AG09319 (cell line): ENCODE measurements at regions not wholly inside any gene's neighbourhood (a gene's known extent, or its start where the extent isn't known, plus 50 kb on each side); places are given as distances from the start of the nearest gene placed in this dataset.

Experiments used
- DNase-seq: peaks from one replicate; pipeline ENCODE4 v3.0.0-alpha.2; 2010; ENCODE audit warnings: low read depth; ENCODE audit errors: extremely low read depth
- TF ChIP-seq, protein P1 (sequence below): IDR thresholded peaks from 2 replicates; pipeline ENCODE4 v1.5.1; 2011; ENCODE audit warnings: low read depth, mild to moderate bottlenecking, inconsistent platforms, low read length, moderate library complexity

DNA sequence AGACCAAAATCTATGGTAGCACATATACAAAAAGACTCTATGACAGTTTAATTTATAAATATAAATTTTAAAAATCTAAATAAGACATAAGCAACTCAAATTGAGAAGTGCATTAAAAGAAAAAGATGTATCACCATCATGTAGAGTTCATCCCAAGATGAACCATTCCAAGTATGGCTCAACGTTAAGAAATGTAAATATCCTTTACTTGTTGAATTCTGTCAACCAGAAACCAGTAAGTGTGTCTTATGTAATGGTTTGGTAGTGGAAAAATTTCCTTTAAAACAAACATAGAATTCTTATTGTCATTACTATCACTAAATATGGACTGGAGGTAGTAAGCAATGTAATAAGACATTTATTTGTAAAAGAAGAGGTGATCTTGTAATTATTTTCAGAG, 87.3 kb downstream of the YIPF5 start:
- DNase-seq = no peak
- TF ChIP-seq, protein P1, sequence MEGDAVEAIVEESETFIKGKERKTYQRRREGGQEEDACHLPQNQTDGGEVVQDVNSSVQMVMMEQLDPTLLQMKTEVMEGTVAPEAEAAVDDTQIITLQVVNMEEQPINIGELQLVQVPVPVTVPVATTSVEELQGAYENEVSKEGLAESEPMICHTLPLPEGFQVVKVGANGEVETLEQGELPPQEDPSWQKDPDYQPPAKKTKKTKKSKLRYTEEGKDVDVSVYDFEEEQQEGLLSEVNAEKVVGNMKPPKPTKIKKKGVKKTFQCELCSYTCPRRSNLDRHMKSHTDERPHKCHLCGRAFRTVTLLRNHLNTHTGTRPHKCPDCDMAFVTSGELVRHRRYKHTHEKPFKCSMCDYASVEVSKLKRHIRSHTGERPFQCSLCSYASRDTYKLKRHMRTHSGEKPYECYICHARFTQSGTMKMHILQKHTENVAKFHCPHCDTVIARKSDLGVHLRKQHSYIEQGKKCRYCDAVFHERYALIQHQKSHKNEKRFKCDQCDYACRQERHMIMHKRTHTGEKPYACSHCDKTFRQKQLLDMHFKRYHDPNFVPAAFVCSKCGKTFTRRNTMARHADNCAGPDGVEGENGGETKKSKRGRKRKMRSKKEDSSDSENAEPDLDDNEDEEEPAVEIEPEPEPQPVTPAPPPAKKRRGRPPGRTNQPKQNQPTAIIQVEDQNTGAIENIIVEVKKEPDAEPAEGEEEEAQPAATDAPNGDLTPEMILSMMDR = no peak

DNA sequence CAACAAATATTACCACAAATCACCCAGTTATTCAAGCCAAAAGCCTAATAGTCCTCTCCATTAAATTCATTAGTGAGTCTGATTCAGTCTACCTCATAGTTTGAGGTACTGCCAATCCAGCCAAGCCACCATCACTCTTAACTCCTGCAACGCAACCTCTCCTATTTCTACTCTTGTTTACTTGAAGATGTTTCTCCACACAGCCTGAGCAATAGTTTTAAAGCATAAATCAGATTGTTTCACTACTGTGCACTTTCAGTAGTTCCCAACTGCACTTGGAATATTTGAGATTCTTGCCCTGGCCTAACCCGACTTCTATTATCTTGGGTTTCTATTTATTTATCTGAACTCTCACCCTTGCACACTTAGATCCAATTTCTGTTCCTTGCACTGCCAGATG, 85.5 kb downstream of the YIPF5 start:
- TF ChIP-seq, protein P1 = no peak

DNA sequence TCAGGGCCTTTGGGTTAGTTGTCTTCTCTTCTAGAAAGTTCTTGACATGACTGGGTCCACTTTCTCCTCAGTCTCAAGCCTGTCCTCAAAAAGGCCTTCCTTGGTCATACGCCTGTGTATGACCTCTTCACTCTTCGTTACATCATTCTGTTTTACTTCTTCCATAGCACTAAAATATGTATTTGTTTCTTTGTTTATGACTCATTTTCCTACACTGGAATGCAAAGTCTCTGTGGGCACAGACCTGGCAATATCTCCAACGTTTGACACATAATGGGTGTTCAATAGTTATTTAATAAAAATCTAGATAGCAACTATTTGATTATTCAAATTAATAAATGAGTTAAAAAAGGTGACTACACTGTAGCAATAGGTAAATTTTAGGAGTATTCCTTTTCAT, 85.1 kb downstream of the YIPF5 start:
- no peak for DNase-seq
- TF ChIP-seq, protein P1 = no peak

More for the DNA sequence above, 85.5 kb downstream of the YIPF5 start:
- DNase-seq = no peak

GRCh38 chr5:144086295-144086694, 84.2 kb downstream of the YIPF5 start:
- no peak for DNase-seq
- TF ChIP-seq, protein P1 = no peak

DNA sequence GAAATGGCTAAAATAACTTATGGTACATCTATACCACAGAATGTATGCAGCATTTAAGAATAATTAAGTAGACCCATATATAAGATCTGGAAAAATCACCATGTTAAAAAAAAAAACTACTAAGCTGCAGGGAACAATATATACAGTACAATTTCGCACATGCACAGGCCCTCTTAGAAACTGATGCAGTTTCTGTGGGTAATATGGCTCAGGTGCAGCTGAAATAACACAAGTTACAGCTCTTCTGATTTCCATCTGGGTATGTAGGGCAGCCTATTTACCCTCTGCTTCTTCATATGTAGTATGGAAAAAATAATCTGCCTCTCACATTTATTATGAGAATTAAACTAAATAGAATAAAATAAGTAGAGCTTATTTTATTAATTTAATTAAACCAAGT, 82.9 kb downstream of the YIPF5 start:
- no peak for DNase-seq
- TF ChIP-seq, protein P1 = no peak

DNA sequence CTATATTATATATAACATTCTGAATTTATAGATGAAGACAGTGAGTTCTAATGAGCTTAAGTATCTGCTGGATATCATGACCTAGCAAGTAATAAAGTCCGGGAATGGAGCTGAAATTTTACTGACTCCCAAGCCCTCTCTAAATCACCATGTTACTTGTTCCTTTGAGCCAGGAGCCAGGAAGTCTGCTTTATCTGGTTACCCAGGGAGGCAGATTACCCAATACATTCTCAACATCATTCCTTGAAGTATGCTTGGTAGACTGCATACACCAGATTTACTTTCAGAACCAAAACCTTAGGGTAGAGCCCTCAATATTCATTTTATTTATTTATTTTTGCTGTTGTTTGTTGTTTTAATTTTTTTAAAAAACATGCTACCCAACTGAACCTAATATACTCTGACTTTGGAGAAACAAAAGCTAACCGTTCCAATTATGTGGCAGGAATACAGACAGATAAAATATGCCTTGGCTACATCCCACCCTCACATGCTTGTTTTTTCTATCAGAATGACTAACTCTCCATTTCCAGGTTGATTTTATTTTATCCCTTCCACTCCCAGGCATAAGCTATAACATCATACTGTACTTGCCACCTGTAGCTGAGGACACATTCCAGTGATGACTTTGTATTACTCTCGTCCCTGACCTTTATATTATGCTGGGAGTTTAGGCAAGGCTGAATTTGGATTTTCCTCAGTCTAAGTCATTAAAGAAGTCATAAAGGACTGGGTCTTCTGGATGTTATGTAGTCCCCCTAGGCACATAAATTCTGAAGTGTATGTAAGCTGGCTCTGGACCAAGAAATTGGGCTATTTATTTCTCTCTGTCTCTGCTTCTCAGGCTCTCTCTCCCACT, 82.0 kb downstream of the YIPF5 start:
- no peak for DNase-seq

DNA sequence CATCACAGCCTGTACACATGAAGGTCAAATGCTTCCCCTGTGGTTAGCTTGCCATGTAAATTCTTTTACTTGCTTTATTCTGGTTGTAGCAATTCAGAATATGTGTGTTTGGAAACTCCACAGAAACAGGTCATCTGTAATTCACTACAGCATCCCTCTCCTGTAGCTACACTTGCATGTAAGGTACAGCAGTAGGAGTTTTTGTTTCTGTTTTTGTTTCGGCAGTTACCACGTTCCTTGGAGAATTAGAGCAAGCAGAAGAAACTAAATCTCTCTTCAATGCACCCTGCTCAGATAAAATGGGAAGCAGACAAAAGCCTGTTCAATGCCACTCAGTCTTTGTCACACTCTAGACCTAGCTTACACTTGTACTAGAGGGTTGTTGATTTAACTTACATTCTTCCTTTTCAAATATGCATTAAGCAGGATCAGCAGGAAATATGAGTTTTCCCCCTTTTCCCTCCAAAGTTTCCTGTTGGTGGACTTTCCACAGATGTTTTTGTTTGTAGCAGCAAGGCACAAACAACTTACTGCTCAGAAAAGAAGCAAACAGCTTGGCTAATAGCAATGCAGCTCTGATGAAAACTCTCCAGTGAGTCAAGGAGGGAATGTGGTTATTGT, 80.9 kb downstream of the YIPF5 start:
- TF ChIP-seq, protein P1 = no peak
- no peak for DNase-seq

More for the DNA sequence above, 82.0 kb downstream of the YIPF5 start:
- TF ChIP-seq, protein P1 = no peak
